IPS-18a (cell line): ENCODE measurements at regions not wholly inside any gene's neighbourhood (a gene's known extent, or its start where the extent isn't known, plus 50 kb on each side); places are given as distances from the start of the nearest gene placed in this dataset.

ENCODE experiments used
- H3K27ac ChIP-seq: one replicate; pipeline ENCODE4 v1.5.1; 2013; ENCODE audit warnings: low read length
- H3K27me3 ChIP-seq: one replicate; pipeline ENCODE4 v1.6.1; 2013; ENCODE audit warnings: mild to moderate bottlenecking, low read length; ENCODE audit not compliant: control insufficient read depth, insufficient read depth
- H3K36me3 ChIP-seq: one replicate; pipeline ENCODE4 v1.6.1; 2013; ENCODE audit warnings: low read depth, low read length; ENCODE audit not compliant: control insufficient read depth
- H3K4me1 ChIP-seq: one replicate; pipeline ENCODE4 v1.6.1; 2013; ENCODE audit warnings: low read depth, low read length; ENCODE audit not compliant: control insufficient read depth
- H3K4me3 ChIP-seq: one replicate; pipeline ENCODE4 v1.5.1; 2013; ENCODE audit warnings: low read length
- H3K9ac ChIP-seq: one replicate; pipeline ENCODE4 v1.6.1; 2013; ENCODE audit warnings: mild to moderate bottlenecking, low read length, moderate library complexity
- H3K9me3 ChIP-seq: one replicate; pipeline ENCODE4 v1.6.1; 2013; ENCODE audit warnings: low read depth, low read length; ENCODE audit not compliant: control insufficient read depth

DNA sequence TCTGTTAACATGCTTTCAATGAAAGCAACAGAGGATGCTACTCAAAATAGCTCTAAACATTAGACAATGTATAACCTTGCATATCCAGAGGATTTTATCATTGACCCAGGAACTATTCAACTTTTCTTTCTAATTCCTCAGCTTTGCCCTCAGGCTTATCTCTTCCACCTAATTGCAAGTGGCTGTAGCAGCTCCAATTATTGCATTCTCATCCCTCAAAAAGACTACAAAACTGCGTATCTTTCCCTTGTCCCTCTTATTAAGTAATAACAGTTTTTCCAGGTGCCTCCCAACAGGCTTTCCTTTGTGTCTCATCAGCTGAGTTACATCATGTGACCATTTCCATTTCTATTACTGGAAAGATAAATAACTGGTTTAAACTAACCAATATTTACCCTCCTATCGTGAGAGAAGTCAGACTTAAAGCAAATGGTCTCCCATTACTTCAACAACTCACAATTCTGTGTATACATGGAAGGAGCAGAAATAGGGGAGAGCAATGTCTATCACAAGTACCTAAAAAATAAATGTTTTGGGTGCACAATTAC lies 78.0 kb upstream of the MBNL1 start:
- no peaks in the 10 kb centered on the region for H3K9me3 ChIP-seq
- no peak overlapping the region for H3K27ac ChIP-seq
- no peaks in the 10 kb centered on the region for H3K4me1 ChIP-seq
- H3K9ac ChIP-seq, result no peak overlapping the region
- no peaks in the 10 kb centered on the region for H3K27me3 ChIP-seq
- no peaks in the 10 kb centered on the region for H3K36me3 ChIP-seq
- H3K4me3 ChIP-seq, result no peak overlapping the region

DNA sequence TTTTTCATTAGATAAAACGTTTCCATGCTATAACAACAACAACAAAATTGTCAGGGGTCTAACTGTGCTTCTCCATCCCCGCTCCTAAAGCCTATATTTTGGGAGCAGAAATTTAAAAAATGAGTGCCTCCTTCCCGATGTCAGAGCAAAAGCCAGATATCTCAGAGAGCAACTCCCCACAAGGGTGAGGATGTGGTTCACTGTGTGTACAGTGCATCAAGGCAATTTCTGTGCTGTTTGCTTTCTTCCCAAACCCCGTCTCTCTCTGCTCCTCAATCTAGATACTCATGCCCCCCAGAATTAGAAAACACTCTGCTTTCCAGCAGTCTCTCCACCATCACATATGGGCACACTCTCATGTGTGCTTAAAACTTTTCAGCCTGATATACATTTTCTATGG lies 76.7 kb upstream of the MBNL1 start:
- Histone ChIP-seq H3K9ac (no peak overlapping the region), H3K27ac (no peak overlapping the region), H3K4me1 (no peaks in the 10 kb centered on the region), H3K36me3 (no peaks in the 10 kb centered on the region), H3K27me3 (no peaks in the 10 kb centered on the region), H3K9me3 (no peaks in the 10 kb centered on the region), H3K4me3 (no peak overlapping the region)

DNA sequence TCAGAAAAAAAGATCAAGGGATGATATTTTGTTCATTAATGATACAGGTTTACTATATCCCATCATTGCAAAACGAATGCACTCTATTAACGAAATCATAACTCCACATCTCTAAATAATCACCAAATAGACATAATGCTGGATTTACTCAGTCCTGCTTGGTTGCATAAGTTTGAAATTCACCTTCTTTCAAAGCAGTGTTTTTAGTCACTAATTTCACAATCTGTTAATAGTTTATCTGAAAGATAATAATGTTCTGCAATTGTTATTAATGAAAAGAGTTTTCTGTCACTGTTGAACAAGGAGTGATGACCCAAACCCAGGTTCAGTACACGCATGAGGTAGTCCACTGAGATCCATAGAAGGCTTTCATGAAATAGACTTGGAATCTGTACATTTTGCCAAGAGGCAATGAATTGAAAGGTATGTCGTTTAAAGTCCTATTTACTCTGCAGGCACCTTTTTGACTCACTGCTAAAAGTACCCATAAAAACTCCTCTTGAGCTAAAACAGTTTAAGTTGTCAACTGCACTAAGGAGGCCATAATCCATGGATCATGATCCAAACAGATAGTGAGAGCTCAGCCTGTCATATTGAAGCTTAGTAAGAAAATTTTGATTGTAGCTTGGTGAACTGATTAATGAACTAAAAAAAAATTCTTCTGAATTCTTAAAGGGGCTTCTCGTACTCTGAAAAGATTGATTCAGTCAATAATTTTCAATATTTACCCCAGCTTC lies 75.6 kb upstream of the MBNL1 start:
- Histone ChIP-seq H3K9me3 (no peaks in the 10 kb centered on the region), H3K27ac (no peak overlapping the region), H3K27me3 (no peaks in the 10 kb centered on the region), H3K4me1 (no peaks in the 10 kb centered on the region), H3K36me3 (no peaks in the 10 kb centered on the region), H3K4me3 (no peak overlapping the region), H3K9ac (no peak overlapping the region)

DNA sequence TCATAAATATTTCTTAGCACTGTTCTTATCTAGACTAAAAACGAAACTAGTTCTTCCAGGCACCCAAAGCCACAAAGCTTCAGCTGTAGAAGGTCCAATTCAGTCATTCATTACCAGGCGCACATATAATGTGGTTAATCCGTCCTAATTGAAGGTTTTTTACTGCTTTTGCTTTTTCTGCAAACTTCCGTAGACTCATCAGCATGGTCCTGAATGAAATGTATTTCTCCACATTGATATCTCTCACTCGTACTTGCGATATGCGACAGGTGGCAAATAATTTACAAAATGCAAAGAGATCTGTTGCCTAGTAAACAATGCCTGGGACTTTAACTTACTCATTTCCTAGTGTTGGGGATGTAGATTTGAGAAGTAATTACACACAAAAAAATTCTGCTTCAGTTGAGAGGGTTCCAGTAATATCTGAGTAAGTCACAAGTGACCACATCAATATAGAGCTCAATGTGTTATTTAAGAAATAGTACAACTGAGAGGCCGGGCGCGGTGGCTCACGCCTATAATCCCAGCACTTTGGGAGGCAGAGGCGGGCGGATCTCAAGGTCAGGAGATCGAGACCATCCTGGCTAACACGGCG lies 75.0 kb upstream of the MBNL1 start:
- H3K36me3 ChIP-seq, result no peaks in the 10 kb centered on the region
- H3K27me3 ChIP-seq, result no peaks in the 10 kb centered on the region
- no peak overlapping the region for H3K9ac ChIP-seq
- H3K4me1 ChIP-seq, result no peaks in the 10 kb centered on the region
- no peaks in the 10 kb centered on the region for H3K9me3 ChIP-seq
- H3K27ac ChIP-seq, result no peak overlapping the region
- no peak overlapping the region for H3K4me3 ChIP-seq

DNA sequence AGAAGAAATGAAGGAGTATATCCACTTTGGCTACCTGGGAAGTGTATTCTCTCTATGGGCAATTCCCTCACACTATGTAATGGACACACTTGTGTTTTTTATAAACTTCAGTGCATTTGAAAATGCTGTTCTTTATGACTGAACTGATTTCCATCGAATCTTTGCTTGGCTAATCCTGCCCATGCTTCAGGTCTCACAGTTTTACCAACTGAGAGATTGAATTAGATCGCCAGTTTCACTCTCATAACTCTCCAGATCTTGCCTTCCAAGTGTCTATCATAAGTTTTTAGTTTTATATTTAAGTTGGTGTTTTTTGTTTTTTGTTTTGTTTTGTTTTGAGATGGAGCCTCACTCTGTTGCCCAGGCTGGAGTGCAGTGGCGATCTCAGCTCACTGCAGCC lies 73.5 kb upstream of the MBNL1 start:
- Histone ChIP-seq H3K4me3 (no peak overlapping the region), H3K4me1 (no peaks in the 10 kb centered on the region), H3K9me3 (no peaks in the 10 kb centered on the region), H3K36me3 (no peaks in the 10 kb centered on the region), H3K9ac (no peak overlapping the region), H3K27me3 (no peaks in the 10 kb centered on the region), H3K27ac (no peak overlapping the region)

DNA sequence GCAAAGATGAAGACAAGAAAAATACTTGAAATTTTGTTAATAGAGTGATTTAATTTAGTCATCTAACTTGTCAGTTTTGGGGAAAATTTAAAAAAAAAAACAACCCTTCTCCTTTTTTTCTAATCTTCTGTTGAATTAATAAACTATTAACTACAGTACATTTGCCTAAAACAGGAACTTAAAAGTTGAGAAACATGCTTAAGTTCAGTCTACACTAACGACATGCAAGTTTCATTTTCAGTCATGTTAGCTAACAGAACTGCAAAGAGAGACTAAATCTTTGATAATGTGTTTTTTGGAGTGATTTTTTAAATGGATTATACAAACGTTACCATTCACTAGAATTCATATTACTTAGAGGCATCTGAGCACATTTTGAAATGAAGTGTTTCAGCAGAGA lies 71.9 kb upstream of the MBNL1 start:
- Histone ChIP-seq H3K4me3 (no peak overlapping the region), H3K9me3 (no peaks in the 10 kb centered on the region), H3K9ac (no peak overlapping the region), H3K27me3 (no peaks in the 10 kb centered on the region), H3K27ac (no peak overlapping the region), H3K4me1 (no peaks in the 10 kb centered on the region), H3K36me3 (no peaks in the 10 kb centered on the region)

DNA sequence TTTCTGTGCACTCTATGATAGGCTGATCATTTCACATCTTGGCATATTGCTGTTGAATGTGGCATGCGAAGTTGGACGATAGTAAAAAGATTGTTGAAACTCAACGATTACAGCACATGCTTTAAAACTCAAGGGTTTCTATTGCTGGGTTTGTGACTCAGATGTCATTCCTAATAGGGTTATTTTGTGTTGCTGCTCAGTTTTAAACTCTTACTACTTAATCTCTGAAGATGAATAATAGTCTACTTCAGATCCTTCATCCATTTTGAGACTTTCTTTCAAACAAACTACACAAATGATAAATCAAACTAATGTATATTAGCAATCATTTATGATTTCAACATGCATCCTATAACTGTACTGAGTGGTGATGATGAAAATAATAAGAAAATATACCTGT lies 71.3 kb upstream of the MBNL1 start:
- no peak overlapping the region for H3K9ac ChIP-seq
- H3K27ac ChIP-seq, result no peak overlapping the region
- no peaks in the 10 kb centered on the region for H3K4me1 ChIP-seq
- no peaks in the 10 kb centered on the region for H3K9me3 ChIP-seq
- no peaks in the 10 kb centered on the region for H3K36me3 ChIP-seq
- no peak overlapping the region for H3K4me3 ChIP-seq
- no peaks in the 10 kb centered on the region for H3K27me3 ChIP-seq

DNA sequence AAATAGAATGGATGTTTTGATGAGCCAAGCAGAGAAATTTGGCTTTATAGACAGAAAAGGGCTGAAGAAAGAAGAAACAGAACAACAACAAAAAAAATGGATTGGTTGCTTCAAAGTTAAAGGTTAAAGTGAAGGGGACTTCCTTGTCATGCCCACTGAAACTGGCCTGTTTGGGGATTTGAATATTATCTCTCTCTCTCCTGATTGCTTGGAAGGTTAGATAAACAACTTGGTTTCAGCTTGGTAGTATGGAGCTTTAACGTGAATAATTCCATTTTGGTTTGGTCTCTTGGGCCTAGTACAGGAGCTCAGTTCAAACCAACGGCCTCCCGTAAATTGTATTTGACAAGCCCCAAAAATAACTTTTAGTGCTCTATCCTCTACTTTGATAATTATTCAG lies 70.8 kb upstream of the MBNL1 start:
- no peak overlapping the region for H3K27ac ChIP-seq

DNA sequence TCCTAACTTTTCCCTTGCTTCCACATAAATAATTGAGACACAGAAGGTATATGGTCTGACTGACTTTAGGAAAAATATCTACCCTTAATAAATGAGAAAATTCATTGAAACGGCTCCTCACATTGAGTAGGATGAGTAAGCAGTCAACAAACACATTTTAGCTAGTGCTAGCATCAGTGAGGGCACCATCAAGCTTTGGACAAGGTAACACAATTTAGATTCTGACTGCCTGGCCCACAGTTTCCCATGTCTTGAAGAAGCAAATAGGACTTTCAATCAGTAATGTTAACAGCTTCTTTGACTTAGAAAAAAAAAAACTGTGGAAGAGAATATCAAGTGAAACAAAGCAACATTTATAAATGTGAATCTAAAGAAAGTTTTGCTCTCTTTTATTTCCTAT lies 70.1 kb upstream of the MBNL1 start:
- Histone ChIP-seq H3K9ac (no peak overlapping the region), H3K4me3 (no peak overlapping the region), H3K27ac (no peak overlapping the region), H3K9me3 (no peaks in the 10 kb centered on the region), H3K36me3 (no peaks in the 10 kb centered on the region), H3K4me1 (no peaks in the 10 kb centered on the region), H3K27me3 (no peaks in the 10 kb centered on the region)

More for the DNA sequence above, 70.8 kb upstream of the MBNL1 start:
- Histone ChIP-seq H3K9ac (no peak overlapping the region), H3K4me3 (no peak overlapping the region), H3K36me3 (no peaks in the 10 kb centered on the region), H3K9me3 (no peaks in the 10 kb centered on the region), H3K27me3 (no peaks in the 10 kb centered on the region), H3K4me1 (no peaks in the 10 kb centered on the region)

DNA sequence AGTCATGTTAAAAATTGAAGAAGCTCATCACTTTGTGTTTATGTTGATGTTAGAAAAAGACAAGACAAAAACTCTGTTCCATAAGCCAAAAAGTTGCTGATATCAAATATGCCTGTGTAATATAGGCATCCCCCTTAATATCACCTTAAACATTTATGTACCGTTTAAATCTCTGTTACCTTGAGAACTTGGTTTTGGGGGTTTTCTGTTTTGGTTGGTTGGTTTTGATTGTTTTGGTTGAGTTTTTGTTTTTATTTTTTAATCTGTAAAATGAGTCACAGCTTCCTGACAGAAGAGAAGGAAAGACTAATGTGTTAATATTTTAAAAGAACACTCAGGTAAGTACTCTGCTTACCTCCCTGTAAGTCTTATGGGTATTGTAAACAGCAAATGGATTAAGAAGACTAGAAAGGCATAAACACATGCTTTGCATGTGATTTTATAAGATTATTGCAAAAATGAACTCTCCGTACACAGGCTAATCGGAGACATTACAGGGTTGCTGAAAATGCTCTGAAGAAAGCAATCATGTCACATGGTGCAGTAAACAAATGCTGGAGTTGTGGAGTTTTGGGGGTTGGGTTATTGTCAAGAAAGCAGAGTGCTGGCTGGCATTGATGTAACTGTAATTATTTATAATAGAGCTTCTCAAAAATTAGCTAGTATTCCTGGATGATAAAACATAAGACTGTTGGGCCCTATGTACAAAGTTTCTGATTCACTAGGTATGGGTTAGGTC lies 69.5 kb upstream of the MBNL1 start:
- Histone ChIP-seq H3K27me3 (no peaks in the 10 kb centered on the region), H3K4me3 (no peak overlapping the region), H3K9ac (no peak overlapping the region), H3K4me1 (no peaks in the 10 kb centered on the region), H3K27ac (no peak overlapping the region), H3K9me3 (no peaks in the 10 kb centered on the region), H3K36me3 (no peaks in the 10 kb centered on the region)

DNA sequence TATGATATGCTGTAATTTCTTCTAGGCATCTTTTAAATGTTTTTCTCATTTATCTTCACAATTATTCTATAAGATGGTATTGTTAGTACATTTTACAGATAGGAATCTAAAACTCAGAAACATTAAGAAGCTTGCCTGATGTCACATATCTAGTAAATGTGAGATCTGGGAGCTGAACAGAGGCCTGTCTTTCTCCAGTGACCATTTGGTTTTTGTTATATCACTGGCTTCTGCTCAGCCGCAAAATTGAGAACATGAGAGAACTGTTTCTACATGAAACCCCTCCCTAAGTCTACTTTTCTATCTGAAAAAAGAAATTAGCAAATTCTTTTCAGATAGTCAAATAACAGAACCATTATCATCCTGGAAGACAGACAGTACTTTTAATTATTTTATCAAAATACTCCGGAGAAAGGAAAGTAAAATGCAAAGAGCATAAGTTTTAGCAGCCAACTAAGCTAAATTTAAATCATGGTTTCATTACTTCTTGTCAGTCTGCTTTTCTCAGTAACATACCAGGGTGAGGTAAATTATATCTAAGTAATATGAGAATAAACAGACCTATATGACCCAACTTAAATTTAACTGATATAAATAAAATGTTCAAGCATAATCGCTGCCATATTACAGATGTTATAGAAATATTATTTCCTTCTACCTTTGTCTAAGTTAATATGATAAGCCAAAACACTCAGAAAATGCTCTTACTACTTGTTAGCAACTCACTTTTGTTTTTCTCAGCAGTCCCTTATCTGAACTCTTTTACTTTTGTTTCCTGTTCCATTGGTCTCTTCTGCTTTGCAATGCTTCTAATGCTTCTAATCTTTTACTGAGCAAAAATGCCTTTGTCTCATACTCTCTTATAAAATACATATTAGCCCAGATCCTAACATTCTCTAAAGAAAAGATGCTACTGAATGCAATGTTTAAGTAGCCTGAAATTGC lies 68.0 kb upstream of the MBNL1 start:
- Histone ChIP-seq H3K27ac (no peak overlapping the region), H3K9ac (no peak overlapping the region), H3K27me3 (no peaks in the 10 kb centered on the region), H3K9me3 (no peaks in the 10 kb centered on the region), H3K4me1 (peaks cover 7% of the 10 kb centered on the region), H3K4me3 (no peak overlapping the region), H3K36me3 (no peaks in the 10 kb centered on the region)
